NCI-H128 (cell line): ENCODE measurements at regions not wholly inside any gene's neighbourhood (a gene's known extent, or its start where the extent isn't known, plus 50 kb on each side); places are given as distances from the start of the nearest gene placed in this dataset.

Experiments used
- DNase-seq: peaks from one replicate; lab custom pipeline; 2025; ENCODE audit not compliant: unreplicated experiment; lab: John Stamatoyannopoulos, UW

GRCh38 chr12:92089559-92089958, 56.1 kb downstream of the BTG1 start:
- no peak for DNase-seq

GRCh38 chr12:92088805-92089204, 56.8 kb downstream of the BTG1 start:
- no peak for DNase-seq

GRCh38 chr12:92085736-92086040, 60.0 kb downstream of the BTG1 start:
- no peak for DNase-seq

GRCh38 chr12:92085040-92085735, 60.5 kb downstream of the BTG1 start:
- DNase-seq, result no peak

GRCh38 chr12:92080911-92081285, 64.7 kb downstream of the BTG1 start:
- no peak for DNase-seq

- no peak for DNase-seq
Observed at GRCh38 chr12:92079054-92079385, 66.6 kb downstream of the BTG1 start.

- no peak for DNase-seq
Observed at GRCh38 chr12:92078167-92079053, 67.2 kb downstream of the BTG1 start.

- DNase-seq, result no peak
Observed at GRCh38 chr12:92077530-92077929, 68.1 kb downstream of the BTG1 start.

GRCh38 chr12:92076101-92076500, 69.5 kb downstream of the BTG1 start:
- DNase-seq, result no peak

GRCh38 chr12:92075425-92075914, 70.2 kb downstream of the BTG1 start:
- DNase-seq, result no peak

- DNase-seq, result no peak
Observed at GRCh38 chr12:92074889-92075288, 70.8 kb downstream of the BTG1 start.

- no peak for DNase-seq
Observed at GRCh38 chr12:92073094-92073493, 72.6 kb downstream of the BTG1 start.

- DNase-seq, result no peak
Observed at GRCh38 chr12:92072112-92072511, 73.5 kb downstream of the BTG1 start.

GRCh38 chr12:92070864-92071445, 74.7 kb downstream of the BTG1 start:
- DNase-seq, result no peak

- DNase-seq, result no peak
Observed at GRCh38 chr12:92070054-92070863, 75.4 kb downstream of the BTG1 start.

- peak; percentile 29 for DNase-seq
Observed at GRCh38 chr12:92068459-92068858, 77.2 kb downstream of the BTG1 start.

- DNase-seq, result no peak
Observed at GRCh38 chr12:92065639-92066038, 80.0 kb downstream of the BTG1 start.

GRCh38 chr12:92065018-92065499, 80.6 kb downstream of the BTG1 start:
- DNase-seq, result no peak

- no peak for DNase-seq
Observed at GRCh38 chr12:92064422-92064821, 81.2 kb downstream of the BTG1 start.

- DNase-seq, result no peak
Observed at GRCh38 chr12:92063641-92064040, 82.0 kb downstream of the BTG1 start.
